22Rv1 (cell line): ENCODE measurements at regions not wholly inside any gene's neighbourhood (a gene's known extent, or its start where the extent isn't known, plus 50 kb on each side); places are given as distances from the start of the nearest gene placed in this dataset.

Experiments
- H3K27ac ChIP-seq: fragments of 450-650 bp; 2 replicates; pipeline ENCODE4 v1.5.1; 2017
- CTCF ChIP-seq: fragments of 450-650 bp; IDR thresholded peaks from 2 replicates; pipeline ENCODE4 v1.5.1; 2017; ENCODE audit warnings: mild to moderate bottlenecking
- ZFX ChIP-seq: fragments of 450-650 bp; IDR thresholded peaks from 2 replicates; pipeline ENCODE4 v1.6.1; 2017; ENCODE audit warnings: antibody characterized with exemption, borderline replicate concordance

- H3K27ac ChIP-seq: no peak overlapping the region
- TF ChIP-seq ZFX: no peak
- no peak for TF ChIP-seq CTCF
Observed at GRCh38 chr2:56685205-56685604, 501.4 kb downstream of the CCDC85A start.

GRCh38 chr2:56687169-56687568 lies 503.4 kb downstream of the CCDC85A start:
- no peak overlapping the region for H3K27ac ChIP-seq
- TF ChIP-seq CTCF (no peak), ZFX (no peak)

DNA sequence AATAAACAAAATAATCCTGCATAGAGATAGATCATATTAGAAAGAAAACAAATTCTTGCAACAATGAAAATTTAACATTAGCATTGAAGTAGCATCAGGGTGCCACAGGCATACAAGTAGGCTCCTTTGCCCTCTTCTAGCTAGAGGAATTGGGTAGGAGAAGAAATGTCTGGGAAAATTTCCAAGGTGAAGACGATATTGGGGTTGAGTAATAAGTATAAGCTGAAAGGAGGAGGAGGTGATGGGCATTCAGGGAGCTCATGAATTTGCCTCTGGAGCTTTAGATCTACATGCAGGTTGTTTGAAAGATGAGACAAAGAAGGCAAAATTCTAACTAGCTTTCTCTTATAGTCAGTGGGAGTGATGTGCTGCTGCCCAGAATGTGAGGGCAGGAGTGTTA lies 504.9 kb downstream of the CCDC85A start:
- no peak overlapping the region for H3K27ac ChIP-seq
- no peak for TF ChIP-seq CTCF
- TF ChIP-seq ZFX: no peak

GRCh38 chr2:56693501-56693900 lies 509.7 kb downstream of the CCDC85A start:
- H3K27ac ChIP-seq: no peak overlapping the region
- no peak for TF ChIP-seq CTCF

GRCh38 chr2:56703001-56703400 lies 519.2 kb downstream of the CCDC85A start:
- no peak overlapping the region for H3K27ac ChIP-seq
- no peak for TF ChIP-seq CTCF

GRCh38 chr2:56705713-56706112 lies 521.9 kb downstream of the CCDC85A start:
- TF ChIP-seq ZFX: no peak
- no peak for TF ChIP-seq CTCF
- no peak overlapping the region for H3K27ac ChIP-seq

DNA sequence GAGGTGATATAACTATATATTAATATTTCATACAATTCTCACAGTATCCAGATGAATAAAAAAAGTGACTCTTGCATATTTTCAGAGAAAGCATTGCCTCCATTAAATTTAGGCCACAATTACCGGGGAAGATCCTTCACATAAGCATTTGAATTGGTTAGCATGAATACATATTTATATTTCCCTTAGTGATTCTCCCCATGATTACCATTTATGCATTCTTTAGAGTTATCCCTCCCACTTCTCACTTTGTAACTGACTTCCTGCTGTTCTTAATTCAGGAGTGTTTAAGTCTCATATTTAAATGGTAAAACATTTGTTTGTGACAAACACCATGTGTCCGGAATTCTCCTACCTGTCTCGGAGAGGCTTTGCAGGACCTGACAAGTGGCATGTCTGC lies 523.4 kb downstream of the CCDC85A start:
- no peak for TF ChIP-seq CTCF
- no peak for TF ChIP-seq ZFX
- H3K27ac ChIP-seq: no peak overlapping the region
